Activated CD8-positive, alpha-beta memory T cell treated with anti-CD3 and anti-CD28 coated beads for 4 hours (primary cell): ENCODE measurements at regions not wholly inside any gene's neighbourhood (a gene's known extent, or its start where the extent isn't known, plus 50 kb on each side); places are given as distances from the start of the nearest gene placed in this dataset.
"Not testable (repeated sequence)": the region's sequence is repeated elsewhere in the genome, so short reads cannot be mapped to it uniquely, and the experiment has no call there.

Experiments
- DNase-seq, 2 donors: peaks; one replicate each; pipeline ENCODE4 v3.0.0-alpha.2; 2020; ENCODE audit warnings: low read depth in 2 of 2

- DNase-seq, result not testable (repeated sequence)
Measured at GRCh38 chr6:84821314-84821713, 56.9 kb upstream of the TBX18 start.

- DNase-seq, result no peak
Measured at GRCh38 chr6:84816741-84817140, 52.3 kb upstream of the TBX18 start.

- DNase-seq, result no peak
Measured at GRCh38 chr6:84815896-84816735, 51.7 kb upstream of the TBX18 start.
